Vagina (tissue), 2 donors: ENCODE measurements at regions not wholly inside any gene's neighbourhood (a gene's known extent, or its start where the extent isn't known, plus 50 kb on each side); places are given as distances from the start of the nearest gene placed in this dataset.
A peak's percentile ranks its signal among the peaks of the same experiment; 100 is the strongest.

Experiments
- DNase-seq, 2 donors: peaks; one replicate each; pipeline ENCODE4 v3.0.0-alpha.2; 2017; ENCODE audit errors: extremely low spot score in 2 of 2
- H3K27ac ChIP-seq: fragments of 200-600 bp; sonication (generic); one replicate; pipeline ENCODE4 v1.5.1; 2019
- H3K27me3 ChIP-seq: fragments of 200-600 bp; sonication (generic); one replicate; pipeline ENCODE4 v1.5.1; 2019
- H3K36me3 ChIP-seq, 2 donors: fragments of 200-600 bp; sonication (generic); one replicate each; pipeline ENCODE4 v1.5.1; 2017 to 2019
- H3K4me1 ChIP-seq: fragments of 200-600 bp; sonication (generic); one replicate; pipeline ENCODE4 v1.5.1; 2019
- H3K4me3 ChIP-seq, 2 donors: fragments of 200-600 bp; sonication (generic); 1 replicate in 1 of 2; 2 replicates in 1 of 2; pipeline ENCODE4 v1.5.1; 2016 to 2019
- H3K9me3 ChIP-seq: fragments of 200-600 bp; sonication (generic); one replicate; pipeline ENCODE4 v1.5.1; 2019
- CTCF ChIP-seq, 3 experiments: fragments of 450-650 bp in 2 of 3; fragments of 200-600 bp in 1 of 3; sonication (generic) in 1 of 3; IDR thresholded peaks; one replicate each; pipeline ENCODE4 v1.5.1; 2017 to 2019; ENCODE audit warnings: antibody characterized with exemption in 3 of 3, mild to moderate bottlenecking in 2 of 3, moderate library complexity in 2 of 3
- POLR2A ChIP-seq, 2 donors: fragments of 450-650 bp; IDR thresholded peaks; one replicate each; pipeline ENCODE4 v1.6.1; 2017; ENCODE audit warnings: antibody characterized with exemption in 2 of 2, mild to moderate bottlenecking in 2 of 2, moderate library complexity in 2 of 2
- POLR2AphosphoS5 ChIP-seq, 2 donors: sonication (generic); formaldehyde crosslinking; IDR thresholded peaks; one replicate each; pipeline ENCODE4 v1.9.0; 2017; ENCODE audit warnings: antibody characterized with exemption in 2 of 2, mild to moderate bottlenecking in 2 of 2, low read depth in 1 of 2; ENCODE audit not compliant: insufficient read depth in 1 of 2
- intact Hi-C: fragments of 100-400 bp; cut with DNase I; formaldehyde crosslinking; loops from one replicate; pipeline ENCODE4 v1.15.1; 2023

GRCh38 chr14:97844042-97844441, 1046.9 kb downstream of the VRK1 start:
- Histone ChIP-seq H3K4me1 (no peaks in the 10 kb centered on the region), H3K27ac (no peak overlapping the region), H3K9me3 (no peaks in the 10 kb centered on the region), H3K4me3 (no peak overlapping the region), H3K27me3 (no peaks in the 10 kb centered on the region), H3K36me3 (no peaks in the 10 kb centered on the region)
- intact Hi-C loops, result no loop called here
- TF ChIP-seq CTCF (IDR thresholded peaks at IDR 0.05) (no peak), POLR2AphosphoS5 (IDR thresholded peaks at IDR 0.05; ENCODE audit: insufficient read depth in 1 of 2, low read depth in 1 of 2) (no peak), POLR2A (IDR thresholded peaks at IDR 0.05) (no peak)
- no peak for DNase-seq

GRCh38 chr14:97846156-97846555, 1049.0 kb downstream of the VRK1 start:
- TF ChIP-seq POLR2AphosphoS5 (IDR thresholded peaks at IDR 0.05; ENCODE audit: insufficient read depth in 1 of 2, low read depth in 1 of 2) (no peak), CTCF (IDR thresholded peaks at IDR 0.05) (no peak), POLR2A (IDR thresholded peaks at IDR 0.05) (no peak)

GRCh38 chr14:97848317-97848980, 1051.3 kb downstream of the VRK1 start:
- Histone ChIP-seq H3K9me3 (no peaks in the 10 kb centered on the region), H3K27me3 (no peaks in the 10 kb centered on the region), H3K36me3 (no peaks in the 10 kb centered on the region), H3K4me1 (no peaks in the 10 kb centered on the region), H3K4me3 (no peak overlapping the region), H3K27ac (no peak overlapping the region)
- DNase-seq, result peak in 1 of 2 donors; percentile 40
- no peak for TF ChIP-seq POLR2A (IDR thresholded peaks at IDR 0.05)
- no peak for TF ChIP-seq POLR2AphosphoS5 (IDR thresholded peaks at IDR 0.05; ENCODE audit: insufficient read depth in 1 of 2, low read depth in 1 of 2)
- TF ChIP-seq CTCF (IDR thresholded peaks at IDR 0.05), result no peak
- intact Hi-C loops, result no loop called here

More at GRCh38 chr14:97846156-97846555, 1049.0 kb downstream of the VRK1 start:
- no peaks in the 10 kb centered on the region for H3K36me3 ChIP-seq
- no peak overlapping the region for H3K4me3 ChIP-seq
- intact Hi-C loops, result no loop called here
- no peaks in the 10 kb centered on the region for H3K9me3 ChIP-seq
- no peaks in the 10 kb centered on the region for H3K27me3 ChIP-seq
- H3K4me1 ChIP-seq, result no peaks in the 10 kb centered on the region
- H3K27ac ChIP-seq, result no peak overlapping the region
- no peak for DNase-seq

- TF ChIP-seq POLR2AphosphoS5 (IDR thresholded peaks at IDR 0.05; ENCODE audit: insufficient read depth in 1 of 2, low read depth in 1 of 2), result no peak
- no peak for TF ChIP-seq POLR2A (IDR thresholded peaks at IDR 0.05)
- TF ChIP-seq CTCF (IDR thresholded peaks at IDR 0.05), result no peak
- Histone ChIP-seq H3K4me3 (no peak overlapping the region), H3K36me3 (no peaks in the 10 kb centered on the region), H3K27me3 (no peaks in the 10 kb centered on the region), H3K27ac (no peak overlapping the region), H3K4me1 (no peaks in the 10 kb centered on the region), H3K9me3 (no peaks in the 10 kb centered on the region)
- intact Hi-C loops, result no loop called here
- DNase-seq, result no peak
These were observed 1053.3 kb downstream of the VRK1 start for GRCh38 chr14:97850466-97850865.

GRCh38 chr14:97850886-97851285, 1053.7 kb downstream of the VRK1 start:
- intact Hi-C loops, result no loop called here
- Histone ChIP-seq H3K4me1 (no peaks in the 10 kb centered on the region), H3K36me3 (no peaks in the 10 kb centered on the region), H3K4me3 (no peak overlapping the region), H3K9me3 (no peaks in the 10 kb centered on the region), H3K27ac (no peak overlapping the region), H3K27me3 (no peaks in the 10 kb centered on the region)
- DNase-seq, result peak in 1 of 2 donors; percentile 64
- no peak for TF ChIP-seq POLR2AphosphoS5 (IDR thresholded peaks at IDR 0.05; ENCODE audit: insufficient read depth in 1 of 2, low read depth in 1 of 2)
- no peak for TF ChIP-seq POLR2A (IDR thresholded peaks at IDR 0.05)
- TF ChIP-seq CTCF (IDR thresholded peaks at IDR 0.05), result no peak
